CD8-positive, alpha-beta memory T cell (primary cell): ENCODE measurements at regions not wholly inside any gene's neighbourhood (a gene's known extent, or its start where the extent isn't known, plus 50 kb on each side); places are given as distances from the start of the nearest gene placed in this dataset.
A peak's percentile ranks its signal among the peaks of the same experiment; 100 is the strongest.
"Not testable (repeated sequence)": the region's sequence is repeated elsewhere in the genome, so short reads cannot be mapped to it uniquely, and the experiment has no call there.

Source experiments
- CTCF ChIA-PET: fragments of 350-600 bp; sonication (Branson Sonifier 250); formaldehyde crosslinking; loops from one replicate; lab custom pipeline; 2021; ENCODE audit warnings: antibody characterized with exemption; lab: Charles Lee
- POLR2A ChIA-PET: fragments of 350-600 bp; sonication (Branson Sonifier 250); formaldehyde crosslinking; loops from one replicate; lab custom pipeline; 2021; ENCODE audit warnings: antibody characterized with exemption; lab: Charles Lee
- DNase-seq, 5 donors: peaks; one replicate each; pipeline versions ENCODE4 v3.0.0 to v3.0.0-alpha.2; 2020 to 2022; ENCODE audit warnings: mixed read lengths in 1 of 5
- H3K27ac ChIP-seq: one replicate; pipeline ENCODE4 v1.7.0; 2013; ENCODE audit warnings: low read depth, mild to moderate bottlenecking, low read length, moderate library complexity
- H3K27me3 ChIP-seq: 2 replicates; pipeline ENCODE4 v1.7.0; 2013; ENCODE audit warnings: low read length, mild to moderate bottlenecking; ENCODE audit not compliant: insufficient read depth, poor library complexity, severe bottlenecking
- H3K36me3 ChIP-seq: 2 replicates; pipeline ENCODE4 v1.7.0; 2013; ENCODE audit warnings: mild to moderate bottlenecking, low read length, moderate library complexity; ENCODE audit not compliant: insufficient read depth
- H3K4me1 ChIP-seq: 2 replicates; pipeline ENCODE4 v1.7.0; 2013; ENCODE audit warnings: mild to moderate bottlenecking, low read length, moderate library complexity; ENCODE audit not compliant: insufficient read depth
- H3K4me3 ChIP-seq: 2 replicates; pipeline ENCODE4 v1.7.0; 2013; ENCODE audit warnings: mild to moderate bottlenecking, low read length
- H3K9me3 ChIP-seq: 2 replicates; pipeline ENCODE4 v1.7.0; 2013; ENCODE audit warnings: mild to moderate bottlenecking, low read length
- H3K27ac Mint-ChIP-seq, 8 donors: one replicate each; pipeline ENCODE4 v1.8.0; 2020 to 2021; ENCODE audit warnings: mixed read lengths in 8 of 8, mild to moderate bottlenecking in 6 of 8, inconsistent platforms in 3 of 8, moderate library complexity in 3 of 8
- H3K27me3 Mint-ChIP-seq, 2 donors: one replicate each; pipeline ENCODE4 v1.8.0; 2020 to 2021; ENCODE audit warnings: mixed read lengths in 2 of 2, mild to moderate bottlenecking in 1 of 2, moderate library complexity in 1 of 2
- H3K36me3 Mint-ChIP-seq, 3 donors: one replicate each; pipeline ENCODE4 v1.8.0; 2020 to 2021; ENCODE audit warnings: mixed read lengths in 3 of 3, inconsistent platforms in 1 of 3, mild to moderate bottlenecking in 1 of 3
- H3K4me1 Mint-ChIP-seq, 3 donors: one replicate each; pipeline ENCODE4 v1.8.0; 2020 to 2021; ENCODE audit warnings: mixed read lengths in 3 of 3, inconsistent platforms in 1 of 3, mild to moderate bottlenecking in 1 of 3
- H3K4me3 Mint-ChIP-seq, 7 donors: one replicate each; pipeline ENCODE4 v1.8.0; 2020 to 2021; ENCODE audit warnings: mixed read lengths in 7 of 7, mild to moderate bottlenecking in 6 of 7, moderate library complexity in 4 of 7, inconsistent platforms in 2 of 7
- H3K9me3 Mint-ChIP-seq, 5 donors: one replicate each; pipeline ENCODE4 v1.8.0; 2020 to 2022; ENCODE audit warnings: mixed read lengths in 5 of 5, mild to moderate bottlenecking in 3 of 5, moderate library complexity in 2 of 5, inconsistent platforms in 1 of 5

GRCh38 chr6:44020664-44021425, 106.4 kb downstream of the MRPL14 start:
- ChIA-PET CTCF (no interaction called here), POLR2A (no interaction called here)
- Mint-ChIP-seq H3K27ac (no peak overlapping the region), H3K27me3 (peaks cover 14 to 49% of the 10 kb centered on the region in 2 donors), H3K9me3 (no peaks in the 10 kb centered on the region), H3K36me3 (peaks cover 0 to 4% (median 0%) of the 10 kb centered on the region in 3 donors), H3K4me1 (no peaks in the 10 kb centered on the region), H3K4me3 (no peak overlapping the region)
- Histone ChIP-seq H3K4me1 (no peaks in the 10 kb centered on the region), H3K27me3 (no peaks in the 10 kb centered on the region), H3K4me3 (no peak overlapping the region), H3K27ac (no peak overlapping the region), H3K9me3 (no peaks in the 10 kb centered on the region), H3K36me3 (no peaks in the 10 kb centered on the region)
- DNase-seq, result no peak

- ChIA-PET POLR2A (no interaction called here), CTCF (interaction anchor here (1.1 kb wide), 1 partner anchor 10 kb away, joined by 4 read pairs; no protein-coding TSS in a partner anchor)
- no peak overlapping the region for H3K4me3 ChIP-seq
- H3K36me3 ChIP-seq, result no peaks in the 10 kb centered on the region
- Mint-ChIP-seq H3K4me3 (no peak overlapping the region), H3K4me1 (no peaks in the 10 kb centered on the region), H3K27me3 (peaks cover 14 to 42% of the 10 kb centered on the region in 2 donors), H3K27ac (no peak overlapping the region), H3K9me3 (no peaks in the 10 kb centered on the region), H3K36me3 (peaks cover 0 to 4% (median 0%) of the 10 kb centered on the region in 3 donors)
- no peak overlapping the region for H3K27ac ChIP-seq
- no peaks in the 10 kb centered on the region for H3K4me1 ChIP-seq
- DNase-seq, result no peak
- no peaks in the 10 kb centered on the region for H3K9me3 ChIP-seq
- no peaks in the 10 kb centered on the region for H3K27me3 ChIP-seq
Measured at GRCh38 chr6:44020148-44020547, 107.1 kb downstream of the MRPL14 start.

DNA sequence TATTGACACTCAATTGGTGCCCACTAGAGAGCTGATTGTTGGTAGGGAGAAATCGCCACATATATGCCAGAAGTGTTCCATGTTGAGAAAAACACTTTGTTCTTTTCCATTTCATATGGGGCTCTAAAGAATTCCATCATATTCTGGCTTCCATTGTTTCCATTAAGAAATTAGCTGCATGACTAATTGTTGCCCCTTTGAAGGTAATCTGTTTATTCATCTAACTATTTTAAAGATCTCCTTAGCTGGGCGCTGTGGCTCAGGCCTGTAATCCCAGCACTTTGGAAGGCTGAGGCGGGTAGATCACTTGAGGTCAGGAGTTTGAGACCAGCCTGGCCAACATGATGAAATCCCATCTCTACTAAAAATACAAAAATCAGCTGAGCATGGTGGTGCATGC, 109.9 kb downstream of the MRPL14 start:
- DNase-seq, H3K4me3 ChIP-seq, H3K27ac Mint-ChIP-seq, H3K4me1 Mint-ChIP-seq, H3K36me3 ChIP-seq, H3K9me3 Mint-ChIP-seq, H3K4me1 ChIP-seq, H3K4me3 Mint-ChIP-seq, H3K27ac ChIP-seq, H3K36me3 Mint-ChIP-seq, CTCF ChIA-PET, H3K27me3 ChIP-seq, H3K9me3 ChIP-seq: not testable (repeated sequence)
- peaks cover 8 to 22% of the 10 kb centered on the region in 2 donors for H3K27me3 Mint-ChIP-seq
- POLR2A ChIA-PET, result interaction anchor here (0.7 kb wide), 1 partner anchor 560 kb away, joined by 6 read pairs; no protein-coding TSS in a partner anchor

- no peak for DNase-seq
- POLR2A ChIA-PET, result no interaction called here
- Histone ChIP-seq H3K9me3 (no peaks in the 10 kb centered on the region), H3K4me3 (no peak overlapping the region), H3K36me3 (no peaks in the 10 kb centered on the region), H3K27me3 (no peaks in the 10 kb centered on the region), H3K27ac (no peak overlapping the region), H3K4me1 (no peaks in the 10 kb centered on the region)
- Mint-ChIP-seq H3K4me3 (no peak overlapping the region), H3K27me3 (peaks cover 3 to 18% of the 10 kb centered on the region in 2 donors), H3K36me3 (peaks cover 0 to 4% (median 0%) of the 10 kb centered on the region in 3 donors), H3K4me1 (no peaks in the 10 kb centered on the region), H3K9me3 (no peaks in the 10 kb centered on the region), H3K27ac (peak overlapping the region in 1 of 8 donors; percentile 43)
- CTCF ChIA-PET, result no interaction called here
Measured at GRCh38 chr6:44016131-44016870, 111.0 kb downstream of the MRPL14 start.

DNA sequence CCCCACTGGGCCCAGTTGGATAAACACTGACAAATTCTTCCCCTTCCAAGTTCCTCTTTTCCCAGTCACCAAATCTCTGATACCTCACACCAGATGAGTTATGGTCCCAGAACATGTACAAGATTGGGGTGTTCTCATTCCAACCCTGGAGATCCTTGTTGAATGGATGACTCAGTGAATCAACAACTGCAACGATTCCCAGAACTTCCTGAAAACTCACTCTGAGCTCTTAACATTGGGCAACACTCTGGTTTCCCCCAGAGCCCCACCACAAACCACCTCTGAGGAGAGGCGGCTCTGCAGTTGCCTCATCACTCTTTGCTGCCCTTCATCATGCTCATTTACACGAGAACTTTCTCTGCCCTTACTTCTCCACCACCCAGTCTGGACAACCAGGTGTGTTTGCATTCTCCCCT, 115.2 kb downstream of the MRPL14 start:
- Mint-ChIP-seq H3K4me1 (no peaks in the 10 kb centered on the region), H3K27ac (no peak overlapping the region), H3K9me3 (no peaks in the 10 kb centered on the region), H3K4me3 (no peak overlapping the region), H3K27me3 (peaks cover 8 to 26% of the 10 kb centered on the region in 2 donors), H3K36me3 (peaks cover 0 to 1% (median 0%) of the 10 kb centered on the region in 3 donors)
- CTCF ChIA-PET, result no interaction called here
- H3K27ac ChIP-seq, result peak overlapping the region; percentile 48
- no peaks in the 10 kb centered on the region for H3K4me1 ChIP-seq
- POLR2A ChIA-PET, result no interaction called here
- H3K9me3 ChIP-seq, result no peaks in the 10 kb centered on the region
- H3K4me3 ChIP-seq, result no peak overlapping the region
- no peaks in the 10 kb centered on the region for H3K36me3 ChIP-seq
- no peaks in the 10 kb centered on the region for H3K27me3 ChIP-seq
- DNase-seq, result no peak

- no peak overlapping the region for H3K4me3 ChIP-seq
- no peaks in the 10 kb centered on the region for H3K36me3 ChIP-seq
- H3K27ac ChIP-seq, result peak overlapping the region; percentile 48
- H3K4me1 ChIP-seq, result no peaks in the 10 kb centered on the region
- H3K4me1 Mint-ChIP-seq, result no peaks in the 10 kb centered on the region
- ChIA-PET CTCF (no interaction called here), POLR2A (no interaction called here)
- no peak overlapping the region for H3K27ac Mint-ChIP-seq
- H3K4me3 Mint-ChIP-seq, result no peak overlapping the region
- H3K36me3 Mint-ChIP-seq, result peaks cover 0 to 3% (median 0%) of the 10 kb centered on the region in 3 donors
- no peak for DNase-seq
- H3K9me3 Mint-ChIP-seq, result no peaks in the 10 kb centered on the region
- no peaks in the 10 kb centered on the region for H3K9me3 ChIP-seq
- no peaks in the 10 kb centered on the region for H3K27me3 ChIP-seq
- H3K27me3 Mint-ChIP-seq, result peaks cover 10 to 33% of the 10 kb centered on the region in 2 donors
Measured at GRCh38 chr6:44011350-44011920, 115.8 kb downstream of the MRPL14 start.

GRCh38 chr6:44010411-44011349, 116.6 kb downstream of the MRPL14 start:
- Mint-ChIP-seq H3K4me3 (no peak overlapping the region), H3K36me3 (peaks cover 0 to 3% (median 0%) of the 10 kb centered on the region in 3 donors), H3K9me3 (no peaks in the 10 kb centered on the region), H3K27ac (no peak overlapping the region), H3K4me1 (no peaks in the 10 kb centered on the region), H3K27me3 (peaks cover 16 to 40% of the 10 kb centered on the region in 2 donors)
- Histone ChIP-seq H3K4me1 (no peaks in the 10 kb centered on the region), H3K4me3 (no peak overlapping the region), H3K27ac (no peak overlapping the region), H3K27me3 (peaks cover 3% of the 10 kb centered on the region), H3K36me3 (no peaks in the 10 kb centered on the region), H3K9me3 (no peaks in the 10 kb centered on the region)
- POLR2A ChIA-PET, result no interaction called here
- no peak for DNase-seq
- CTCF ChIA-PET, result interaction anchor here (0.9 to 1.3 kb wide), 2 partner anchors 9 to 241 kb away, joined by 3 to 4 read pairs; no protein-coding TSS in a partner anchor
